KOPT-K1 (cell line): ENCODE measurements at regions not wholly inside any gene's neighbourhood (a gene's known extent, or its start where the extent isn't known, plus 50 kb on each side); places are given as distances from the start of the nearest gene placed in this dataset.

Experiments
- H3K27ac ChIP-seq: fragments of 200-600 bp; sonication (generic); 2 replicates; pipeline ENCODE4 v1.5.1; 2016; ENCODE audit warnings: antibody characterized with exemption, mild to moderate bottlenecking, low read depth, low read length; ENCODE audit not compliant: poor library complexity, severe bottlenecking
- H3K36me3 ChIP-seq: fragments of 200-600 bp; sonication (generic); 2 replicates; pipeline ENCODE4 v1.5.1; 2017; ENCODE audit warnings: antibody characterized with exemption, mild to moderate bottlenecking, low read length, moderate library complexity; ENCODE audit not compliant: insufficient read depth
- H3K9me3 ChIP-seq: fragments of 200-600 bp; sonication (generic); 2 replicates; pipeline ENCODE4 v1.5.1; 2017; ENCODE audit warnings: antibody characterized with exemption, low read length, mild to moderate bottlenecking; ENCODE audit not compliant: insufficient read depth, poor library complexity, severe bottlenecking

- Histone ChIP-seq H3K9me3 (no peaks in the 10 kb centered on the region), H3K27ac (no peak overlapping the region), H3K36me3 (no peaks in the 10 kb centered on the region)
Measured at GRCh38 chr3:30069056-30069455, 537.3 kb upstream of the TGFBR2 start.

GRCh38 chr3:30073040-30073439 lies 533.4 kb upstream of the TGFBR2 start:
- Histone ChIP-seq H3K36me3 (no peaks in the 10 kb centered on the region), H3K27ac (no peak overlapping the region), H3K9me3 (no peaks in the 10 kb centered on the region)

- Histone ChIP-seq H3K27ac (no peak overlapping the region), H3K9me3 (no peaks in the 10 kb centered on the region), H3K36me3 (no peaks in the 10 kb centered on the region)
Measured at GRCh38 chr3:30073622-30074021, 532.8 kb upstream of the TGFBR2 start.

- no peaks in the 10 kb centered on the region for H3K9me3 ChIP-seq
- no peaks in the 10 kb centered on the region for H3K36me3 ChIP-seq
- H3K27ac ChIP-seq: no peak overlapping the region
Measured at GRCh38 chr3:30075514-30075913, 530.9 kb upstream of the TGFBR2 start.

- Histone ChIP-seq H3K9me3 (no peaks in the 10 kb centered on the region), H3K36me3 (no peaks in the 10 kb centered on the region), H3K27ac (no peak overlapping the region)
Measured at GRCh38 chr3:30076899-30077298, 529.5 kb upstream of the TGFBR2 start.

- Histone ChIP-seq H3K27ac (no peak overlapping the region), H3K9me3 (no peaks in the 10 kb centered on the region)
Measured at GRCh38 chr3:30077746-30078145, 528.7 kb upstream of the TGFBR2 start.

GRCh38 chr3:30078736-30079135 lies 527.7 kb upstream of the TGFBR2 start:
- Histone ChIP-seq H3K36me3 (no peaks in the 10 kb centered on the region), H3K27ac (no peak overlapping the region), H3K9me3 (no peaks in the 10 kb centered on the region)

More at GRCh38 chr3:30077746-30078145, 528.7 kb upstream of the TGFBR2 start:
- H3K36me3 ChIP-seq: no peaks in the 10 kb centered on the region

GRCh38 chr3:30081904-30082303 lies 524.5 kb upstream of the TGFBR2 start:
- Histone ChIP-seq H3K36me3 (no peaks in the 10 kb centered on the region), H3K27ac (no peak overlapping the region)

GRCh38 chr3:30082652-30083051 lies 523.7 kb upstream of the TGFBR2 start:
- Histone ChIP-seq H3K27ac (no peak overlapping the region), H3K36me3 (no peaks in the 10 kb centered on the region), H3K9me3 (no peaks in the 10 kb centered on the region)

More at GRCh38 chr3:30081904-30082303, 524.5 kb upstream of the TGFBR2 start:
- no peaks in the 10 kb centered on the region for H3K9me3 ChIP-seq

- no peaks in the 10 kb centered on the region for H3K9me3 ChIP-seq
- no peaks in the 10 kb centered on the region for H3K36me3 ChIP-seq
- H3K27ac ChIP-seq: no peak overlapping the region
Measured at GRCh38 chr3:30083315-30083714, 523.1 kb upstream of the TGFBR2 start.

- no peak overlapping the region for H3K27ac ChIP-seq
- no peaks in the 10 kb centered on the region for H3K36me3 ChIP-seq
Measured at GRCh38 chr3:30084316-30084715, 522.1 kb upstream of the TGFBR2 start.

GRCh38 chr3:30084971-30085403 lies 521.4 kb upstream of the TGFBR2 start:
- no peak overlapping the region for H3K27ac ChIP-seq
- H3K36me3 ChIP-seq: no peaks in the 10 kb centered on the region
- H3K9me3 ChIP-seq: no peaks in the 10 kb centered on the region

More at GRCh38 chr3:30084316-30084715, 522.1 kb upstream of the TGFBR2 start:
- H3K9me3 ChIP-seq: no peaks in the 10 kb centered on the region

- Histone ChIP-seq H3K27ac (no peak overlapping the region), H3K9me3 (no peaks in the 10 kb centered on the region)
Measured at GRCh38 chr3:30085486-30085885, 520.9 kb upstream of the TGFBR2 start.

GRCh38 chr3:30091686-30092085 lies 514.7 kb upstream of the TGFBR2 start:
- no peak overlapping the region for H3K27ac ChIP-seq
- H3K36me3 ChIP-seq: no peaks in the 10 kb centered on the region
- H3K9me3 ChIP-seq: no peaks in the 10 kb centered on the region

More at GRCh38 chr3:30085486-30085885, 520.9 kb upstream of the TGFBR2 start:
- H3K36me3 ChIP-seq: no peaks in the 10 kb centered on the region

- H3K9me3 ChIP-seq: no peaks in the 10 kb centered on the region
- H3K36me3 ChIP-seq: no peaks in the 10 kb centered on the region
- H3K27ac ChIP-seq: no peak overlapping the region
Measured at GRCh38 chr3:30097022-30097650, 509.3 kb upstream of the TGFBR2 start.

- Histone ChIP-seq H3K36me3 (no peaks in the 10 kb centered on the region), H3K27ac (no peak overlapping the region), H3K9me3 (no peaks in the 10 kb centered on the region)
Measured at GRCh38 chr3:30098243-30098642, 508.2 kb upstream of the TGFBR2 start.
